Tibial artery (tissue), 4 donors: ENCODE measurements at regions not wholly inside any gene's neighbourhood (a gene's known extent, or its start where the extent isn't known, plus 50 kb on each side); places are given as distances from the start of the nearest gene placed in this dataset.

Experiments used
- DNase-seq, 2 donors: peaks; one replicate each; pipeline ENCODE4 v3.0.0-alpha.2; 2019
- H3K27ac ChIP-seq, 2 donors: fragments of 200-600 bp; sonication (generic) in 1 of 2; 1 replicate in 1 of 2; 2 replicates in 1 of 2; pipeline ENCODE4 v1.5.1; 2018 to 2019; ENCODE audit warnings: mild to moderate bottlenecking in 1 of 2
- H3K27me3 ChIP-seq, 2 donors: fragments of 200-600 bp; sonication (generic) in 1 of 2; one replicate each; pipeline versions ENCODE4 v1.5.1 to v1.6.0; 2016 to 2019
- H3K36me3 ChIP-seq, 3 donors: fragments of 200-600 bp; sonication (generic) in 2 of 3; one replicate each; pipeline ENCODE4 v1.5.1; 2016 to 2019; ENCODE audit warnings: mild to moderate bottlenecking in 2 of 3
- H3K4me1 ChIP-seq, 4 donors: fragments of 200-600 bp; sonication (generic) in 2 of 4; 1 replicate in 3 of 4; 2 replicates in 1 of 4; pipeline ENCODE4 v1.5.1; 2016 to 2019
- H3K4me3 ChIP-seq, 2 donors: fragments of 200-600 bp; sonication (generic) in 1 of 2; 1 replicate in 1 of 2; 2 replicates in 1 of 2; pipeline ENCODE4 v1.5.1; 2018 to 2019; ENCODE audit warnings: mild to moderate bottlenecking in 2 of 2
- H3K9me3 ChIP-seq, 3 donors: fragments of 200-600 bp; sonication (generic) in 1 of 3; one replicate each; pipeline ENCODE4 v1.5.1; 2016 to 2019
- intact Hi-C: fragments of 100-400 bp; cut with DNase I; formaldehyde crosslinking; loops from one replicate; pipeline ENCODE4 v1.15.0; 2023; ENCODE audit warnings: low total_unique reads
- TF ChIP-seq, protein P1 (sequence below), 2 experiments: fragments of 200-600 bp in 1 of 2; fragments of 450-650 bp in 1 of 2; IDR thresholded peaks; one replicate each; pipeline ENCODE4 v1.5.1; 2017 to 2019; ENCODE audit warnings: antibody characterized with exemption in 2 of 2, mild to moderate bottlenecking in 1 of 2, moderate library complexity in 1 of 2

DNA sequence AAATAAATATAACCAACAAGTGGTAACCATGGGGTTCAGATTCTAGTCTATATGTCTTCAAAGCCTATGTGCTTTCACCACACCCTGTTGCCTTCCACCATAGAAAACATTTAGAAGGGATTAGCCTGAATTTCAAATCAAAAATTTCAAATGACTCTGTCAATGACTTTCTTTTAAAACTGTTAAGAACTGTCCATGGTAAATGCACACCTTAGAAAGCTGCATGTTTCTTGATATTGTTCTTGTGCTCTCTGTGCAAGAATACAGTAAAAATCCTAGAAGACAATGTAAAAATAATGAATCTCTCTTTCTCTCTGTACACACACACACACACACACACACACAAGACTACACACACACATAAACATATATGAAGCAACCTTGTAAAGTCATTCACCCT is 74.6 kb upstream of the EXOC1L start:
- no peaks in the 10 kb centered on the region for H3K9me3 ChIP-seq
- no peaks in the 10 kb centered on the region for H3K36me3 ChIP-seq
- H3K27ac ChIP-seq = no peak overlapping the region
- intact Hi-C loops = no loop called here
- TF ChIP-seq, protein P1, sequence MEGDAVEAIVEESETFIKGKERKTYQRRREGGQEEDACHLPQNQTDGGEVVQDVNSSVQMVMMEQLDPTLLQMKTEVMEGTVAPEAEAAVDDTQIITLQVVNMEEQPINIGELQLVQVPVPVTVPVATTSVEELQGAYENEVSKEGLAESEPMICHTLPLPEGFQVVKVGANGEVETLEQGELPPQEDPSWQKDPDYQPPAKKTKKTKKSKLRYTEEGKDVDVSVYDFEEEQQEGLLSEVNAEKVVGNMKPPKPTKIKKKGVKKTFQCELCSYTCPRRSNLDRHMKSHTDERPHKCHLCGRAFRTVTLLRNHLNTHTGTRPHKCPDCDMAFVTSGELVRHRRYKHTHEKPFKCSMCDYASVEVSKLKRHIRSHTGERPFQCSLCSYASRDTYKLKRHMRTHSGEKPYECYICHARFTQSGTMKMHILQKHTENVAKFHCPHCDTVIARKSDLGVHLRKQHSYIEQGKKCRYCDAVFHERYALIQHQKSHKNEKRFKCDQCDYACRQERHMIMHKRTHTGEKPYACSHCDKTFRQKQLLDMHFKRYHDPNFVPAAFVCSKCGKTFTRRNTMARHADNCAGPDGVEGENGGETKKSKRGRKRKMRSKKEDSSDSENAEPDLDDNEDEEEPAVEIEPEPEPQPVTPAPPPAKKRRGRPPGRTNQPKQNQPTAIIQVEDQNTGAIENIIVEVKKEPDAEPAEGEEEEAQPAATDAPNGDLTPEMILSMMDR (IDR thresholded peaks at IDR 0.05) = no peak
- no peak for DNase-seq
- no peaks in the 10 kb centered on the region for H3K4me1 ChIP-seq
- no peak overlapping the region for H3K4me3 ChIP-seq
- no peaks in the 10 kb centered on the region for H3K27me3 ChIP-seq

DNA sequence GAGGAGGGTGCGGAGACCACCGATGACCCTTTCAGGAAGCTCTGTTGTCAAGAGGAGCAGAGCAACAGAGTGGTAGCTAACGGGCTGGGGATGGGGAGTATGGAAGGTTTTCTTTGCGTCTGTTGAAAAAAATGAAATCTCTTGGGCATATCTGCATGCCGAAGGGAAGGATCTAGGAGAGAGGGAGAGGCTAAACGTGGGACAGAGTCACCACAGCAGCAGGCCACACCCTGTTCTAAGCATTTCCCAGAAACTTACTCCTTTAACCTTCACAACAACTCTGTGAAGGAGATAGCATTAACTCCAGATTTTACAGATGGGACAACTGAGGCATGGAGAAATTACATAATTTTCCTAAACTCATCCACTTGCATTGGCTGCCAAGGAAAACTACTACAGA is 71.8 kb upstream of the EXOC1L start:
- TF ChIP-seq, protein P1 (IDR thresholded peaks at IDR 0.05) = no peak
- Histone ChIP-seq H3K9me3 (no peaks in the 10 kb centered on the region), H3K36me3 (no peaks in the 10 kb centered on the region), H3K27me3 (no peaks in the 10 kb centered on the region), H3K27ac (no peak overlapping the region), H3K4me3 (no peak overlapping the region), H3K4me1 (no peaks in the 10 kb centered on the region)
- no peak for DNase-seq
- intact Hi-C loops = no loop called here

DNA sequence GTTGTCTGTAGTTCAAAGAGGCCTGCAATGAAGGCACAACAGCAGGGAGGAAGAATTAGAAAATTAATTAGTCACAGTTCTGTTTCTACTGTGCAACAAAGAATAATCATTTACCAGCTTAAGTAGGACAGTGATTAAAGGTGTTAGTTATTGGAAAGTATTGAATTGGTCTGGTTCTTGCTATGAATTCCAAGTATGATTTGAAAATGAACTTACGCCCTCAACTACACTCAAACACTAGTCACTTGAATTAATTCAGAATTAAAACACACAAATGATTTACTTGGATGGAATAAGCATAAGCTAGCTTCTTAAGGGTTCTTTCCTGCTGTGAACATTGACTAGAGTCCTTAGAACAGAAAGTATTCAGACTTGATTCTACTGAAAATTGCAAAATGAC is 69.9 kb upstream of the EXOC1L start:
- Histone ChIP-seq H3K27ac (no peak overlapping the region), H3K4me1 (no peaks in the 10 kb centered on the region), H3K4me3 (no peak overlapping the region), H3K36me3 (no peaks in the 10 kb centered on the region), H3K27me3 (no peaks in the 10 kb centered on the region), H3K9me3 (no peaks in the 10 kb centered on the region)
- no peak for DNase-seq
- TF ChIP-seq, protein P1 (IDR thresholded peaks at IDR 0.05) = no peak
- intact Hi-C loops = no loop called here

DNA sequence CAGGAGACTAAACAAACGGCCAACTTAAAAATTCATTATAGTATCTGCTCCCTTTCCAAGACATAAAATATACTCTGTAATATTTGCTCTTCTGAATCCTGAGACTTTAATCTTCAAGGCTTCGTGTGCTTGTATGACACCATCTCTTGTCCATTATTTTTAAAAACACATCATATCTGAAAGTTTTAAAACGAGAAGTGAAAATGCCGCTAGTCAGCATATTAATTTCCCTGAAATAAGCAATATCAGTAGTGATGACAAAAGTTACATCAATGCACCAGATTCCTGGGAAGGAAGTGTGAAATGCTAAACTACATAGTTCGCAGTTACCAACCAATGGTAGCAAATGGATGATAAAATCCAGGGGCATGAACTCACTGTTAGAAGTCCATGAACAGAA is 66.8 kb upstream of the EXOC1L start:
- no peaks in the 10 kb centered on the region for H3K9me3 ChIP-seq
- intact Hi-C loops = no loop called here
- no peaks in the 10 kb centered on the region for H3K4me1 ChIP-seq
- H3K4me3 ChIP-seq = no peak overlapping the region
- TF ChIP-seq, protein P1 (IDR thresholded peaks at IDR 0.05) = no peak
- H3K27me3 ChIP-seq = no peaks in the 10 kb centered on the region
- DNase-seq = no peak
- no peak overlapping the region for H3K27ac ChIP-seq
- no peaks in the 10 kb centered on the region for H3K36me3 ChIP-seq

DNA sequence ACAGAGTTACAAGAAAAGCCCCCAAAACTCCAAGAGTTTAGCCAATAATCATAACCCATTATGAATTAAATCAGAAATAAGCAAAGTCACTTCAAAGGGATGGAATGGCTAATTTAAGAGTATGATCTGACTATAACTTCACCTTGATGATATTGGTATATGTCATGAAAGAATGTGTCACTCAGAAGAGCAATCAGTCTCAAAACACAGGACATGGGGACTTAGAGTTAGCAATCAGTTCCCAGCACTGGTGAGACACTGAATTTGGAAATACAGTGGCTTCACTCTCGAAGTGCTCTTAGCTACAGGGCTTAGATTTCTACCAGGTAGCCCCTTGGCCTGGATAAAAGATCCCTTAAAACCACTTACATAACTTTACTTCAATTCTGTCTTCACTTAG is 65.7 kb upstream of the EXOC1L start:
- Histone ChIP-seq H3K4me3 (no peak overlapping the region), H3K27me3 (no peaks in the 10 kb centered on the region), H3K27ac (no peak overlapping the region), H3K9me3 (no peaks in the 10 kb centered on the region), H3K4me1 (no peaks in the 10 kb centered on the region), H3K36me3 (no peaks in the 10 kb centered on the region)
- TF ChIP-seq, protein P1 (IDR thresholded peaks at IDR 0.05) = no peak
- no peak for DNase-seq
- intact Hi-C loops = no loop called here

DNA sequence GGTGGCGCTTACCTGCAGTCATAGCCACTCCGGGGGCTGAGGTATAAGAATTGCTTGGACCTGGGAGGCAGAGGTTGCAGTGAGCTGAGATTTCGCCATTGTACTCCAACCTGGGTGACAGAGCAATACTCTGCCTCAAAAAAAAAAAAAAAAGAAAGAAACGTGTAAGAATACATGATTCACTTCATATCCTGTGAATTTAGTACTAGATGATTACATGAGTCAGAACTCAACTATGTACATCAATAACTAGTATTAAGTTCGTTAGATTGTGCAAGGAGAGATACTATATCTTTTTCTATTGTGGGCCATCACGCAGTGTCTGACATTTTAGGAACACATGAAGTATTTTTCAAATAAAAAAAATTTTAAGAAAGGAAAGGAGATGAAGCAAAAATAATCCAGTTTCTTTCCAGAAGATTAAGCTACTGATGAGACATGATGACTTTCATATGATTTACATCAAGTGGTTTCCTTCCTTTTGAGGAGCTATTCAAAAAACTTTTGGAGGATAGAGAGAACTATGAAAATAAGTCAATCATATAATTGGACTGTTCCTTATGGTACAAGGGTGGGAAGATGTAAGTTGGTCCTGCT is 64.7 kb upstream of the EXOC1L start:
- intact Hi-C loops = no loop called here

More for the DNA sequence above, 64.7 kb upstream of the EXOC1L start:
- no peak for DNase-seq
- no peaks in the 10 kb centered on the region for H3K4me1 ChIP-seq
- no peaks in the 10 kb centered on the region for H3K27me3 ChIP-seq
- H3K9me3 ChIP-seq = no peaks in the 10 kb centered on the region
- no peak overlapping the region for H3K27ac ChIP-seq
- TF ChIP-seq, protein P1 (IDR thresholded peaks at IDR 0.05) = no peak
- no peak overlapping the region for H3K4me3 ChIP-seq
- H3K36me3 ChIP-seq = no peaks in the 10 kb centered on the region
